OCI-LY7 (cell line): ENCODE measurements at regions not wholly inside any gene's neighbourhood (a gene's known extent, or its start where the extent isn't known, plus 50 kb on each side); places are given as distances from the start of the nearest gene placed in this dataset.

Source experiments
- CTCF ChIP-seq: fragments of 200-600 bp; sonication (generic); conservative IDR thresholded peaks from 2 replicates; pipeline ENCODE4 v1.5.1; 2014; ENCODE audit warnings: mild to moderate bottlenecking, antibody characterized with exemption, low read length, moderate library complexity, mixed read lengths
- EZH2phosphoT487 ChIP-seq: fragments of 200-600 bp; sonication (generic); IDR thresholded peaks from 2 replicates; pipeline ENCODE4 v1.6.1; 2018; ENCODE audit warnings: low read depth, borderline replicate concordance, mild to moderate bottlenecking, mixed run types, antibody characterized with exemption, low read length, moderate library complexity, mixed read lengths

- no peak for TF ChIP-seq CTCF
- no peak for TF ChIP-seq EZH2phosphoT487
Observed at GRCh38 chr4:8938137-8938536, 66.5 kb upstream of the HMX1 start.
